H1 (cell line): ENCODE measurements at regions not wholly inside any gene's neighbourhood (a gene's known extent, or its start where the extent isn't known, plus 50 kb on each side); places are given as distances from the start of the nearest gene placed in this dataset.
A peak's percentile ranks its signal among the peaks of the same experiment; 100 is the strongest.

Source experiments
- CTCF ChIA-PET: fragments of 300-600 bp; sonication (Branson Sonifier 250); formaldehyde crosslinking; loops from one replicate; lab custom pipeline; 2021; ENCODE audit not compliant: partially characterized antibody; lab: Charles Lee
- POLR2A ChIA-PET: fragments of 300-600 bp; sonication (Branson Sonifier 250); formaldehyde crosslinking; loops from one replicate; lab custom pipeline; 2021; ENCODE audit warnings: inconsistent platforms; ENCODE audit not compliant: partially characterized antibody; lab: Charles Lee
- DNase-seq, 2 experiments: peaks; one replicate each; pipeline versions ENCODE4 v3.0.0 to v3.0.0-alpha.2; 2010 to 2022; ENCODE audit warnings: low spot score in 2 of 2, low read depth in 1 of 2, mixed read lengths in 1 of 2
- FAIRE-seq: peaks from 2 replicates; lab custom pipeline; 2011; peaks lifted over from hg19 to GRCh38; lab: Jason Lieb, UNC
- H2AFZ ChIP-seq: 2 replicates; pipeline ENCODE4 v1.8.1; 2012; ENCODE audit warnings: low read length, inconsistent platforms
- H2AK5ac ChIP-seq: 2 replicates; pipeline ENCODE4 v1.6.1; 2013; ENCODE audit warnings: low read depth, low read length
- H2BK120ac ChIP-seq: replicated peaks from 2 replicates; pipeline ENCODE3; 2013; ENCODE audit warnings: low read depth, low read length, inconsistent platforms
- H2BK12ac ChIP-seq: 2 replicates; pipeline ENCODE4 v1.6.1; 2013; ENCODE audit warnings: low read depth, low read length
- H2BK15ac ChIP-seq: 2 replicates; pipeline ENCODE4 v1.6.1; 2013; ENCODE audit warnings: low read length
- H2BK20ac ChIP-seq: 2 replicates; pipeline ENCODE4 v1.6.1; 2013; ENCODE audit warnings: low read length
- H2BK5ac ChIP-seq: 2 replicates; pipeline ENCODE4 v1.6.1; 2013; ENCODE audit warnings: low read depth, low read length
- H3K14ac ChIP-seq: 2 replicates; pipeline ENCODE4 v1.6.1; 2013; ENCODE audit warnings: inconsistent platforms; ENCODE audit not compliant: insufficient read length
- H3K18ac ChIP-seq: 2 replicates; pipeline ENCODE4 v1.6.1; 2013; ENCODE audit warnings: low read length; ENCODE audit errors: extremely low read depth
- H3K23ac ChIP-seq: 2 replicates; pipeline ENCODE4 v1.6.1; 2013; ENCODE audit warnings: inconsistent platforms; ENCODE audit not compliant: insufficient read length
- H3K23me2 ChIP-seq: 2 replicates; pipeline ENCODE4 v1.6.1; 2013; ENCODE audit warnings: low read depth, low read length
- H3K27ac ChIP-seq: 2 replicates; pipeline ENCODE4 v1.6.1; 2011; ENCODE audit warnings: low read depth, low read length, inconsistent platforms
- H3K27me3 ChIP-seq, 4 experiments: replicated peaks in 1 of 4; 1 replicate in 1 of 4; 2 replicates in 3 of 4; pipeline versions ENCODE4 v1.6.1 to v1.8.1; 2011 to 2013; ENCODE audit warnings: low read length in 3 of 4, mild to moderate bottlenecking in 3 of 4, inconsistent platforms in 2 of 4, mixed read lengths in 2 of 4, moderate library complexity in 1 of 4; ENCODE audit not compliant: control insufficient read depth in 3 of 4, insufficient read depth in 3 of 4; ENCODE audit errors: extremely low read depth in 1 of 4
- H3K36me3 ChIP-seq, 4 experiments: 2 replicates each; pipeline versions ENCODE4 v1.6.1 to v1.8.1; 2011 to 2013; ENCODE audit warnings: mild to moderate bottlenecking in 4 of 4, low read length in 3 of 4, moderate library complexity in 2 of 4, control low read depth in 1 of 4, inconsistent platforms in 1 of 4; ENCODE audit not compliant: insufficient read depth in 4 of 4, control insufficient read depth in 2 of 4
- H3K4ac ChIP-seq: replicated peaks from 2 replicates; pipeline ENCODE3; 2013; ENCODE audit warnings: low read length, low read depth, mixed read lengths, inconsistent platforms; ENCODE audit not compliant: insufficient read length
- H3K4me1 ChIP-seq, 4 experiments: replicated peaks in 1 of 4; 1 replicate in 1 of 4; 2 replicates in 3 of 4; pipeline versions ENCODE4 v1.6.1 to v1.8.1; 2011 to 2013; ENCODE audit warnings: low read length in 3 of 4, inconsistent platforms in 2 of 4, mixed read lengths in 1 of 4; ENCODE audit not compliant: insufficient read depth in 4 of 4, control insufficient read depth in 3 of 4
- H3K4me2 ChIP-seq, 2 experiments: 2 replicates each; pipeline versions ENCODE4 v1.6.1 to v1.8.1; 2011 to 2013; ENCODE audit warnings: low read depth in 2 of 2, low read length in 2 of 2, control low read depth in 1 of 2, inconsistent platforms in 1 of 2, mild to moderate bottlenecking in 1 of 2; ENCODE audit not compliant: insufficient read depth in 1 of 2
- H3K4me3 ChIP-seq, 4 experiments: fragments of 200-600, 300-600 bp in 1 of 4; sonication (generic), shearing (Covaris generic), sonication (Bioruptor Twin) in 1 of 4; 2 replicates each; pipeline versions ENCODE4 v1.5.1 to v1.8.1; 2011 to 2016; ENCODE audit warnings: low read length in 4 of 4, low read depth in 3 of 4, control low read depth in 2 of 4, inconsistent platforms in 2 of 4, mild to moderate bottlenecking in 2 of 4, mixed read lengths in 1 of 4, moderate library complexity in 1 of 4; ENCODE audit not compliant: insufficient read depth in 2 of 4; ENCODE audit errors: extremely low read depth in 1 of 4
- H3K56ac ChIP-seq: replicated peaks from 2 replicates; pipeline ENCODE3; 2013; ENCODE audit warnings: low read depth, mild to moderate bottlenecking, mixed read lengths, low read length, inconsistent platforms; ENCODE audit not compliant: insufficient read length
- H3K79me1 ChIP-seq: 2 replicates; pipeline ENCODE4 v1.6.1; 2013; ENCODE audit warnings: low read depth, low read length, control low read depth
- H3K79me2 ChIP-seq, 2 experiments: 2 replicates each; pipeline versions ENCODE4 v1.6.1 to v1.8.1; 2012 to 2013; ENCODE audit warnings: low read length in 2 of 2, mild to moderate bottlenecking in 2 of 2, inconsistent platforms in 1 of 2; ENCODE audit not compliant: insufficient read depth in 2 of 2, control insufficient read depth in 1 of 2
- H3K9ac ChIP-seq, 4 experiments: replicated peaks in 1 of 4; 1 replicate in 1 of 4; 2 replicates in 3 of 4; pipeline versions ENCODE4 v1.6.1 to v1.8.1; 2011 to 2013; ENCODE audit warnings: low read depth in 3 of 4, low read length in 3 of 4, control low read depth in 2 of 4, mild to moderate bottlenecking in 2 of 4, moderate library complexity in 2 of 4, inconsistent platforms in 1 of 4; ENCODE audit errors: extremely low read depth in 1 of 4
- H3K9me3 ChIP-seq, 2 experiments: 2 replicates each; pipeline versions ENCODE4 v1.6.1 to v1.8.1; 2012 to 2013; ENCODE audit warnings: mild to moderate bottlenecking in 2 of 2, moderate library complexity in 2 of 2, control low read depth in 1 of 2, inconsistent platforms in 1 of 2, low read depth in 1 of 2, low read length in 1 of 2, mixed read lengths in 1 of 2; ENCODE audit not compliant: insufficient read depth in 2 of 2
- H4K20me1 ChIP-seq, 2 experiments: replicated peaks in 1 of 2; 2 replicates each; pipeline versions ENCODE3 to v1.8.1; 2011 to 2013; ENCODE audit warnings: inconsistent platforms in 2 of 2, low read length in 2 of 2, mild to moderate bottlenecking in 1 of 2; ENCODE audit not compliant: insufficient read depth in 2 of 2, control insufficient read depth in 1 of 2
- H4K5ac ChIP-seq: 2 replicates; pipeline ENCODE4 v1.6.1; 2013; ENCODE audit warnings: low read length, low read depth, mixed read lengths, inconsistent platforms; ENCODE audit not compliant: insufficient read length
- H4K8ac ChIP-seq: 2 replicates; pipeline ENCODE4 v1.8.0; 2013; ENCODE audit warnings: mild to moderate bottlenecking, moderate library complexity, low read length, inconsistent platforms; ENCODE audit not compliant: insufficient read depth; ENCODE audit errors: extremely low read depth
- H4K91ac ChIP-seq: replicated peaks from 2 replicates; pipeline ENCODE3; 2013; ENCODE audit warnings: low read length, mixed read lengths, inconsistent platforms; ENCODE audit not compliant: insufficient read length
- HDAC6 ChIP-seq: IDR thresholded peaks from one replicate; pipeline ENCODE4 v1.7.1; 2012; ENCODE audit warnings: low read depth, mild to moderate bottlenecking, inconsistent platforms, low read length, moderate library complexity
- WGBS, 2 experiments: shearing (Covaris generic) in 1 of 2; methylation state at CpG; one replicate each; pipeline versions ENCODE4 v1.1.6 to v1.1.7; 2013 to 2015; ENCODE audit warnings: low lambda C conversion rate in 2 of 2, mixed read lengths in 2 of 2, inconsistent platforms in 1 of 2, low coverage in 1 of 2, missing lambda C conversion rate in 1 of 2; ENCODE audit not compliant: insufficient replicate concordance in 2 of 2, insufficient coverage in 1 of 2, insufficient read length in 1 of 2; ENCODE audit errors: extremely low coverage in 1 of 2, missing lambda C conversion rate in 1 of 2; 5-methylcytosine and 5-hydroxymethylcytosine counted together

DNA sequence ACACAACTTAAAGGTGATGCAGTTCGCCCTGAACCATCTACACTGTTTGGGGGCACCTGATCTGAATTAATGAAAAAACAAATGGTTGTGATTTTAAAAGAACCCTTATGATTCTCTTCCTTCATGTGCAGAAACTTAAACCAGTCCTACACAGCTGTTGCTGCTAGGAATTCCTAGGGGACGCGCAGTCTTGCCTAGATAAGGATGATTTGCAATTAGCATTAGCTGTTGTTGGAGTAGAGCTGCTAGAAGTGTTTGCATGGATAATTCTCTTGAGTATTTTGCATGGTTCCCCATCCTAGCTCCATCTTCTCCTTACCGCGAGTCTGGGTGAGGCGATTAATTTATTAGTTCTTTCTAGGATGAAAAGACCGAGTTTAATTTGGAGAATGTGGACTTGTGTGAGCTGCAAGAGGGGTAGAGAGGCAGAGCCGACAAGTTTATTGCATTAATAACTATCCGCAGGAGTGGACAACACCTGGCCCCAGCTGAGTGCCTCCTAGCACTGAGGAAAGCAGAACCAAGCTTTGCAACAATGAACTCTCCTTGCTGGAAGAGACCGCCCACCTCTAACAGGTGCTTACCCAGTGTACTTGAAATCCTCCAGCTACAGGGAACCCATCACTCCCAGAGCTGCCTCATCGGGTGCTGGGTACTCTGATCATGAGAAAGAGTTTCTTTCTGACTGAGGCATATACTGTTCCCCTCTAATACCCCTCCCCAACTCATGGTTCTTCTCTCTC, 75.0 kb upstream of the WNT7A start:
- Histone ChIP-seq H3K4me2 (no peak overlapping the region), H2BK15ac (no peak overlapping the region), H3K27ac (no peak overlapping the region), H3K9ac (no peak overlapping the region), H3K18ac (no peak overlapping the region), H3K36me3 (no peaks in the 10 kb centered on the region), H2AFZ (no peak overlapping the region), H3K14ac (no peak overlapping the region), H4K20me1 (no peaks in the 10 kb centered on the region), H4K8ac (no peak overlapping the region), H2BK20ac (no peak overlapping the region), H3K23ac (no peak overlapping the region), H3K4me1 (no peaks in the 10 kb centered on the region), H2BK120ac (no peak overlapping the region), H3K79me1 (no peaks in the 10 kb centered on the region), H3K56ac (no peak overlapping the region), H3K27me3 (no peaks in the 10 kb centered on the region), H3K23me2 (no peaks in the 10 kb centered on the region), H3K9me3 (no peaks in the 10 kb centered on the region), H3K79me2 (no peaks in the 10 kb centered on the region), H2BK12ac (no peak overlapping the region), H2BK5ac (no peak overlapping the region), H3K4me3 (no peak overlapping the region), H3K4ac (no peak overlapping the region), H4K5ac (no peak overlapping the region), H4K91ac (no peak overlapping the region), H2AK5ac (no peak overlapping the region)
- FAIRE-seq, result peak; percentile 74
- CTCF ChIA-PET, result interaction anchor here (0.6 to 1.9 kb wide), 8 partner anchors 10 to 1063 kb away, joined by 3 to 8 read pairs (median 4); no protein-coding TSS in a partner anchor
- TF ChIP-seq HDAC6, result no peak
- DNase-seq, result no peak
- WGBS, 2 experiments, result 85% methylated on average over 11 of the region's 11 CpGs; no CpG with 5 or more reads in 1 of the 2 experiments
- POLR2A ChIA-PET, result no interaction called here
